ENCODE measurements at regions not wholly inside any gene's neighbourhood (a gene's known extent, or its start where the extent isn't known, plus 50 kb on each side); places are given as distances from the start of the nearest gene placed in this dataset.

- DNase-seq (peak in 7 of 14 experiments; percentile 15 to 70 (median 49)), ATAC-seq (ENCODE audit: poor library complexity) (peak; percentile 58)
- Mint-ChIP-seq H3K27me3 (no peaks in the 10 kb centered on the region), H3K4me1 (ENCODE audit: low read depth) (peaks cover 77% of the 10 kb centered on the region), H3K27ac (peak overlapping the region; percentile 78), H3K9me3 (no peaks in the 10 kb centered on the region), H3K36me3 (ENCODE audit: low read depth) (no peaks in the 10 kb centered on the region), H3K4me3 (peak overlapping the region; percentile 21)
- Histone ChIP-seq H3K9me3 (ENCODE audit: control insufficient read depth in 1 of 2, insufficient read depth in 1 of 2, low read length in 2 of 2) (no peaks in the 10 kb centered on the region), H3K4me1 (ENCODE audit: insufficient read depth, low read length) (peaks cover 42% of the 10 kb centered on the region), H3K4me3 (ENCODE audit: low read length) (no peak overlapping the region), H3K36me3 (ENCODE audit: insufficient read depth, low read length) (no peaks in the 10 kb centered on the region), H3K27ac (ENCODE audit: low read depth in 1 of 2, low read length in 2 of 2) (no peak overlapping the region), H3K27me3 (ENCODE audit: control insufficient read depth in 1 of 2, insufficient read depth in 2 of 2, low read length in 2 of 2) (no peaks in the 10 kb centered on the region)
- intact Hi-C loops (cut with DNase I, micrococcal nuclease): no loop called here
- TF ChIP-seq CTCF (IDR thresholded peaks at IDR 0.05): no peak
- POLR2A ChIA-PET: interaction anchor here (0.6 to 17.4 kb wide), 4 partner anchors 6 to 206 kb away, joined by 3 to 484 read pairs (median 245); partner anchors contain the start of gene FAM98B
- CTCF ChIA-PET: interaction anchor here (2.5 to 3.2 kb wide), 2 partner anchors 30 to 96 kb away, joined by 10 to 14 read pairs; partner anchors contain the start of gene RASGRP1
These were observed 96.1 kb upstream of the RASGRP1 start for GRCh38 chr15:38660738-38661137.

GRCh38 chr15:38662033-38662802 is 97.6 kb upstream of the RASGRP1 start:
- CTCF ChIA-PET: interaction anchor here (1.1 to 3.2 kb wide), 5 partner anchors 9 to 98 kb away, joined by 3 to 14 read pairs (median 10); partner anchors contain the start of gene RASGRP1
- Mint-ChIP-seq H3K36me3 (ENCODE audit: low read depth) (no peaks in the 10 kb centered on the region), H3K9me3 (no peaks in the 10 kb centered on the region), H3K27me3 (no peaks in the 10 kb centered on the region), H3K4me3 (peak overlapping the region; percentile 27), H3K4me1 (ENCODE audit: low read depth) (peaks cover 82% of the 10 kb centered on the region), H3K27ac (peak overlapping the region; percentile 73)
- Histone ChIP-seq H3K4me1 (ENCODE audit: insufficient read depth, low read length) (peaks cover 45% of the 10 kb centered on the region), H3K27ac (ENCODE audit: low read depth in 1 of 2, low read length in 2 of 2) (no peak overlapping the region), H3K27me3 (ENCODE audit: control insufficient read depth in 1 of 2, insufficient read depth in 2 of 2, low read length in 2 of 2) (no peaks in the 10 kb centered on the region), H3K9me3 (ENCODE audit: control insufficient read depth in 1 of 2, insufficient read depth in 1 of 2, low read length in 2 of 2) (no peaks in the 10 kb centered on the region), H3K4me3 (ENCODE audit: low read length) (no peak overlapping the region), H3K36me3 (ENCODE audit: insufficient read depth, low read length) (no peaks in the 10 kb centered on the region)
- no peak for TF ChIP-seq CTCF (IDR thresholded peaks at IDR 0.05)
- intact Hi-C loops (cut with DNase I, micrococcal nuclease): no loop called here
- no peak for ATAC-seq (ENCODE audit: poor library complexity)
- POLR2A ChIA-PET: interaction anchor here (1.3 to 17.4 kb wide), 5 partner anchors 5 to 208 kb away, joined by 6 to 484 read pairs (median 7); partner anchors contain the start of gene FAM98B
- DNase-seq: peak in 1 of 14 experiments; percentile 31

GRCh38 chr15:38662805-38663204 is 98.2 kb upstream of the RASGRP1 start:
- POLR2A ChIA-PET: interaction anchor here (1.3 to 17.4 kb wide), 4 partner anchors 5 to 99 kb away, joined by 6 to 484 read pairs (median 246); no protein-coding TSS in a partner anchor
- Histone ChIP-seq H3K27ac (ENCODE audit: low read depth in 1 of 2, low read length in 2 of 2) (no peak overlapping the region), H3K9me3 (ENCODE audit: control insufficient read depth in 1 of 2, insufficient read depth in 1 of 2, low read length in 2 of 2) (no peaks in the 10 kb centered on the region), H3K27me3 (ENCODE audit: control insufficient read depth in 1 of 2, insufficient read depth in 2 of 2, low read length in 2 of 2) (no peaks in the 10 kb centered on the region), H3K4me3 (ENCODE audit: low read length) (no peak overlapping the region), H3K4me1 (ENCODE audit: insufficient read depth, low read length) (peaks cover 51% of the 10 kb centered on the region), H3K36me3 (ENCODE audit: insufficient read depth, low read length) (no peaks in the 10 kb centered on the region)
- H3K4me3 Mint-ChIP-seq: no peak overlapping the region
- ATAC-seq (ENCODE audit: poor library complexity) (no peak), DNase-seq (no peak)
- no peak for TF ChIP-seq CTCF (IDR thresholded peaks at IDR 0.05)
- CTCF ChIA-PET: interaction anchor here (2.3 to 3.2 kb wide), 3 partner anchors 21 to 98 kb away, joined by 10 to 14 read pairs (median 12); partner anchors contain the start of gene RASGRP1
- H3K27ac Mint-ChIP-seq: peak overlapping the region; percentile 73
- H3K9me3 Mint-ChIP-seq: no peaks in the 10 kb centered on the region
- H3K4me1 Mint-ChIP-seq (ENCODE audit: low read depth): peaks cover 82% of the 10 kb centered on the region
- H3K27me3 Mint-ChIP-seq: no peaks in the 10 kb centered on the region
- H3K36me3 Mint-ChIP-seq (ENCODE audit: low read depth): no peaks in the 10 kb centered on the region
- intact Hi-C loops (cut with DNase I, micrococcal nuclease): no loop called here

Data from CD4-positive, alpha-beta T cell (primary cell).